CD14-positive monocyte (primary cell): ENCODE measurements at regions not wholly inside any gene's neighbourhood (a gene's known extent, or its start where the extent isn't known, plus 50 kb on each side); places are given as distances from the start of the nearest gene placed in this dataset.

Source experiments
- DNase-seq, 3 donors: peaks; one replicate each; pipeline ENCODE4 v3.0.0-alpha.2; 2011 to 2022
- H2AFZ ChIP-seq: 2 replicates; pipeline ENCODE4 v1.6.0; 2012; ENCODE audit warnings: mild to moderate bottlenecking, low read depth, low read length, inconsistent platforms; ENCODE audit not compliant: insufficient read depth, poor library complexity, severe bottlenecking
- H3K27ac ChIP-seq, 2 donors: 1 replicate in 1 of 2; 2 replicates in 1 of 2; pipeline ENCODE4 v1.5.1; 2012 to 2013; ENCODE audit warnings: low read length in 2 of 2, control low read depth in 1 of 2, inconsistent platforms in 1 of 2, low read depth in 1 of 2, mild to moderate bottlenecking in 1 of 2
- H3K27me3 ChIP-seq, 2 donors: one replicate each; pipeline versions ENCODE4 v1.6.0 to v1.6.1; 2011 to 2013; ENCODE audit warnings: low read length in 2 of 2; ENCODE audit not compliant: control insufficient read depth in 2 of 2, insufficient read depth in 2 of 2
- H3K36me3 ChIP-seq, 2 donors: replicated peaks in 1 of 2; 1 replicate in 1 of 2; 2 replicates in 1 of 2; pipeline versions ENCODE4 v1.5.1 to v1.6.1; 2012 to 2013; ENCODE audit warnings: low read length in 2 of 2, control low read depth in 1 of 2, inconsistent platforms in 1 of 2, mild to moderate bottlenecking in 1 of 2; ENCODE audit not compliant: insufficient read depth in 2 of 2, control insufficient read depth in 1 of 2
- H3K4me1 ChIP-seq, 2 donors: 1 replicate in 1 of 2; 2 replicates in 1 of 2; pipeline versions ENCODE4 v1.5.1 to v1.6.1; 2012 to 2013; ENCODE audit warnings: low read length in 2 of 2, control low read depth in 1 of 2, inconsistent platforms in 1 of 2, mild to moderate bottlenecking in 1 of 2, moderate library complexity in 1 of 2; ENCODE audit not compliant: insufficient read depth in 2 of 2, control insufficient read depth in 1 of 2
- H3K4me2 ChIP-seq: replicated peaks from 2 replicates; pipeline ENCODE3; 2012; ENCODE audit warnings: low read length, moderate library complexity, mild to moderate bottlenecking; ENCODE audit not compliant: poor library complexity, severe bottlenecking; ENCODE audit errors: extremely low read depth
- H3K4me3 ChIP-seq, 3 experiments: fragments of 200-600 bp in 1 of 3; sonication (generic) in 1 of 3; replicated peaks in 1 of 3; 1 replicate in 2 of 3; 2 replicates in 1 of 3; pipeline ENCODE4 v1.5.1; 2011 to 2013; ENCODE audit warnings: low read length in 3 of 3, mild to moderate bottlenecking in 3 of 3, control low read depth in 2 of 3, low read depth in 2 of 3, inconsistent platforms in 1 of 3, moderate library complexity in 1 of 3
- H3K79me2 ChIP-seq: 2 replicates; pipeline ENCODE4 v1.6.0; 2012; ENCODE audit warnings: mild to moderate bottlenecking, control low read depth, inconsistent platforms, low read length, moderate library complexity; ENCODE audit not compliant: insufficient read depth
- H3K9ac ChIP-seq: 2 replicates; pipeline ENCODE4 v1.6.0; 2017; ENCODE audit warnings: low read length, mild to moderate bottlenecking; ENCODE audit not compliant: insufficient read depth, poor library complexity, severe bottlenecking
- H3K9me3 ChIP-seq, 2 donors: replicated peaks in 1 of 2; 1 replicate in 1 of 2; 2 replicates in 1 of 2; pipeline versions ENCODE4 v1.5.1 to v1.6.1; 2012 to 2013; ENCODE audit warnings: low read length in 2 of 2, control low read depth in 1 of 2; ENCODE audit not compliant: control insufficient read depth in 1 of 2, insufficient read depth in 1 of 2
- H4K20me1 ChIP-seq: 2 replicates; pipeline ENCODE4 v1.6.0; 2012; ENCODE audit warnings: mild to moderate bottlenecking, low read length, control low read depth, moderate library complexity; ENCODE audit not compliant: insufficient read depth
- H3K27ac Mint-ChIP-seq, 7 donors: one replicate each; pipeline ENCODE4 v1.8.0; 2020; ENCODE audit warnings: mild to moderate bottlenecking in 7 of 7, mixed read lengths in 7 of 7, moderate library complexity in 6 of 7, inconsistent platforms in 2 of 7
- H3K27me3 Mint-ChIP-seq, 3 donors: one replicate each; pipeline ENCODE4 v1.8.0; 2021 to 2022; ENCODE audit warnings: low read depth in 3 of 3, mild to moderate bottlenecking in 3 of 3, mixed read lengths in 3 of 3, moderate library complexity in 3 of 3, inconsistent platforms in 1 of 3
- H3K36me3 Mint-ChIP-seq, 2 donors: one replicate each; pipeline ENCODE4 v1.8.0; 2020; ENCODE audit warnings: mixed read lengths in 2 of 2, inconsistent platforms in 1 of 2, mild to moderate bottlenecking in 1 of 2
- H3K4me1 Mint-ChIP-seq: one replicate; pipeline ENCODE4 v1.8.0; 2020; ENCODE audit warnings: mild to moderate bottlenecking, mixed read lengths
- H3K4me3 Mint-ChIP-seq, 2 donors: one replicate each; pipeline ENCODE4 v1.8.0; 2020; ENCODE audit warnings: mild to moderate bottlenecking in 2 of 2, mixed read lengths in 2 of 2, moderate library complexity in 1 of 2
- H3K9me3 Mint-ChIP-seq, 7 donors: one replicate each; pipeline ENCODE4 v1.8.0; 2020 to 2022; ENCODE audit warnings: mixed read lengths in 7 of 7, mild to moderate bottlenecking in 6 of 7, moderate library complexity in 6 of 7, inconsistent platforms in 2 of 7
- CTCF ChIP-seq: fragments of 200-600 bp; IDR thresholded peaks from one replicate; pipeline ENCODE4 v1.8.0; 2022; ENCODE audit warnings: antibody characterized with exemption, mild to moderate bottlenecking
- WGBS: methylation state at CpG from one replicate; pipeline ENCODE4 v1.1.5; 2013; ENCODE audit warnings: missing lambda C conversion rate; ENCODE audit not compliant: insufficient coverage; 5-methylcytosine and 5-hydroxymethylcytosine counted together
- intact Hi-C, 2 donors: fragments of 100-400 bp; cut with micrococcal nuclease; formaldehyde crosslinking; loops; one replicate each; pipeline versions ENCODE4 v1.15.0 to v1.15.1; 2023

- no peaks in the 10 kb centered on the region for H3K4me1 Mint-ChIP-seq
- H3K4me3 ChIP-seq, result no peak overlapping the region
- H3K27ac Mint-ChIP-seq, result no peak overlapping the region
- H3K9ac ChIP-seq, result no peak overlapping the region
- intact Hi-C loops, result no loop called here
- H3K9me3 Mint-ChIP-seq, result peaks cover 0 to 3% (median 2%) of the 10 kb centered on the region in 7 donors
- no peaks in the 10 kb centered on the region for H3K36me3 Mint-ChIP-seq
- H2AFZ ChIP-seq, result no peak overlapping the region
- no peaks in the 10 kb centered on the region for H3K9me3 ChIP-seq
- H3K27ac ChIP-seq, result no peak overlapping the region
- peaks cover 0 to 5% (median 0%) of the 10 kb centered on the region in 3 donors for H3K27me3 Mint-ChIP-seq
- no peaks in the 10 kb centered on the region for H3K79me2 ChIP-seq
- no peak overlapping the region for H3K4me2 ChIP-seq
- H3K4me3 Mint-ChIP-seq, result no peak overlapping the region
- no peak for TF ChIP-seq CTCF
- H4K20me1 ChIP-seq, result no peaks in the 10 kb centered on the region
- H3K36me3 ChIP-seq, result no peaks in the 10 kb centered on the region
- H3K27me3 ChIP-seq, result no peaks in the 10 kb centered on the region
- no CpG with 5 or more reads among the region's 3 CpGs for WGBS
- H3K4me1 ChIP-seq, result no peaks in the 10 kb centered on the region
- no peak for DNase-seq
Measured at GRCh38 chr16:64150193-64150592, 971.7 kb downstream of the CDH11 start.

GRCh38 chr16:64149756-64150155 is 972.1 kb downstream of the CDH11 start:
- intact Hi-C loops, result no loop called here
- no peak for DNase-seq
- H3K27me3 Mint-ChIP-seq, result peaks cover 0 to 4% (median 0%) of the 10 kb centered on the region in 3 donors

More at GRCh38 chr16:64149756-64150155, 972.1 kb downstream of the CDH11 start:
- no peak overlapping the region for H3K27ac ChIP-seq
- no peaks in the 10 kb centered on the region for H3K79me2 ChIP-seq
- no peaks in the 10 kb centered on the region for H4K20me1 ChIP-seq
- no peaks in the 10 kb centered on the region for H3K4me1 ChIP-seq
- Mint-ChIP-seq H3K9me3 (peaks cover 0 to 2% (median 2%) of the 10 kb centered on the region in 7 donors), H3K36me3 (no peaks in the 10 kb centered on the region), H3K4me1 (no peaks in the 10 kb centered on the region), H3K4me3 (no peak overlapping the region), H3K27ac (no peak overlapping the region)
- H3K27me3 ChIP-seq, result no peaks in the 10 kb centered on the region
- no CpG with 5 or more reads among the region's 2 CpGs for WGBS
- no peaks in the 10 kb centered on the region for H3K9me3 ChIP-seq
- H3K9ac ChIP-seq, result no peak overlapping the region
- H2AFZ ChIP-seq, result no peak overlapping the region
- no peak for TF ChIP-seq CTCF
- no peak overlapping the region for H3K4me2 ChIP-seq
- H3K36me3 ChIP-seq, result no peaks in the 10 kb centered on the region
- H3K4me3 ChIP-seq, result no peak overlapping the region
